ENCODE measurements at regions not wholly inside any gene's neighbourhood (a gene's known extent, or its start where the extent isn't known, plus 50 kb on each side); places are given as distances from the start of the nearest gene placed in this dataset.

GRCh38 chr11:4194889-4195288, 100.3 kb downstream of the RRM1 start:
- no peaks in the 10 kb centered on the region for H3K27me3 ChIP-seq (ENCODE audit: control insufficient read depth, insufficient read depth)
- DNase-seq: no peak
- no peaks in the 10 kb centered on the region for H3K9me3 ChIP-seq (ENCODE audit: control insufficient read depth, low read length)
- H3K4me1 ChIP-seq (ENCODE audit: control insufficient read depth, insufficient read depth, low read length): no peaks in the 10 kb centered on the region
- no peak for ATAC-seq
- no peak overlapping the region for H3K27ac ChIP-seq (ENCODE audit: low read length)
- intact Hi-C loops (cut with DNase I): no loop called here
- WGBS: 82% methylated on average over 1 of the region's 1 CpG
- H3K4me3 ChIP-seq (ENCODE audit: low read length): no peak overlapping the region

DNA sequence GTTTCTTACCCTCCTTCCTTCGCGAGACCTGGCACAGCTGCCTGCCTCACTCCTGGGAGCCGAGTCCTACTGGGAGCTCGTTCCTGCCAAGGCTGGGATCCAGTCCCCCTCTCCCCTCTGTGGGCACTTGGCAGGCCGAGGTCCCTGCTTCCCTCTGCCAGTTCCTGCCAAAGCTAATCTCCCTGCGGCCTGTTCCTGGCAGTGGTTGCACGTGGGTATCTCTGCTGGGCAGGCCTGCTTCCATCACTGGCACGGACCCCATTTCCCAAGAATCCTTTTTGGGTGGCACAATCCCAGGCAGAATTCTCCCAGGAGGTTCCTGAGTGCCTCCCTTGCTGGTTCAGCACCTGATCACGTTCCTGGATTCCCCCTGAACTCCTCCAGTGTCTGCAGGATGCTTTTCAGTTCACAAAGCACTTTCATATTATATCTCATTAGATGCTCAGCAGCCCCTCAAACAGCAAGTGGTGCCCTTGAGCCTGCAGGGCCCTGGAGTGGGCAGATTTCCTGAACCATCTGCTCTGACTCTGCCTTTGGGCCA, 96.5 kb downstream of the RRM1 start:
- ATAC-seq: peak; percentile 66 to 79
- intact Hi-C loops (cut with DNase I): no loop called here
- no peaks in the 10 kb centered on the region for H3K4me1 ChIP-seq (ENCODE audit: control insufficient read depth, insufficient read depth, low read length)
- H3K27ac ChIP-seq (ENCODE audit: low read length): peak overlapping the region; percentile 55
- no peaks in the 10 kb centered on the region for H3K27me3 ChIP-seq (ENCODE audit: control insufficient read depth, insufficient read depth)
- no peaks in the 10 kb centered on the region for H3K9me3 ChIP-seq (ENCODE audit: control insufficient read depth, low read length)
- no peak overlapping the region for H3K4me3 ChIP-seq (ENCODE audit: low read length)
- peak; percentile 63 to 83 (median 81) for DNase-seq
- 45% methylated on average over 9 of the region's 9 CpGs for WGBS

DNA sequence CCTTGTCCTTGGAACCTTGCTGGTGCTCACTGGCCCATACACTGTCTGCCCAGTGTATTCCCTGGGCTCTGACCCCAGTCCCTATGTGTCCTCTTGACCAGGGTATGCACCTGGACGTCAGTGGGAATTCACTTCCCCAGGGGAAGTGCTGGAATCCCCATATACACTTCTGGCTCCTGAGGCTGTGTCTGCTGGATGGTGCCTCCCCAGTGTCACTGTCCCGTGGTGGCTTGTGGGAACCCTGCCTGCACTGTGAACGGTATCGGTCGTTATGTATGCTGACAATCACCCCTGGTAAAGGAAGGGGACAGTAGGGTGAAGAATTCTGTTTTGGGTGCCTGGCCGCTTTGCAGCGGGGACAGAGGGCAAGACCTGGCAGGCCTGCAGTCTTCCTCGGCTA, 95.9 kb downstream of the RRM1 start:
- Histone ChIP-seq H3K27ac (ENCODE audit: low read length) (peak overlapping the region; percentile 55), H3K4me1 (ENCODE audit: control insufficient read depth, insufficient read depth, low read length) (no peaks in the 10 kb centered on the region), H3K4me3 (ENCODE audit: low read length) (no peak overlapping the region), H3K9me3 (ENCODE audit: control insufficient read depth, low read length) (no peaks in the 10 kb centered on the region), H3K27me3 (ENCODE audit: control insufficient read depth, insufficient read depth) (no peaks in the 10 kb centered on the region)
- ATAC-seq (no peak), DNase-seq (no peak)
- 57% methylated on average over 8 of the region's 8 CpGs for WGBS
- intact Hi-C loops (cut with DNase I): no loop called here

DNA sequence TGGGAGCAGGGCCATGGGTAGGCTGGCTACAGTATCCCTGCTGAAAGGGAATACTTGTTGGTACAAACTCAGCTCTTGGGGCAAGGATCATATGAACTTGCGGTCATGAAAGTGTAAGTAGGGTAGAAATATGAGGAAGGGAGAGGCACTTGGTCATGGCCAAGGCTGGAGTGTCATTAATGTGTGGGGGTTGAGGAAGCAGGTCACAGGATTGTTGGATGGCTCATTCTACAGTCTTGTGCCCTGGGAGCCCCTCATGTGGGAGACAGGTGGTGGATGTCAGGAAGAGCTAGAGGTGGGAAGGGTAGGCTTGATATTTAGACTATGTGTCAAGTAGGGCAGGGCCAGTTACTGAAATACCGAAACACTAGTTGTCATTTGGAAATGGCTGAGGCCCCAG, 95.5 kb downstream of the RRM1 start:
- ATAC-seq (no peak), DNase-seq (no peak)
- Histone ChIP-seq H3K27me3 (ENCODE audit: control insufficient read depth, insufficient read depth) (no peaks in the 10 kb centered on the region), H3K27ac (ENCODE audit: low read length) (no peak overlapping the region), H3K4me1 (ENCODE audit: control insufficient read depth, insufficient read depth, low read length) (no peaks in the 10 kb centered on the region), H3K9me3 (ENCODE audit: control insufficient read depth, low read length) (no peaks in the 10 kb centered on the region), H3K4me3 (ENCODE audit: low read length) (no peak overlapping the region)
- WGBS: 48% methylated on average over 2 of the region's 2 CpGs
- intact Hi-C loops (cut with DNase I): no loop called here
